Naive thymus-derived CD8-positive, alpha-beta T cell (primary cell): ENCODE measurements at regions not wholly inside any gene's neighbourhood (a gene's known extent, or its start where the extent isn't known, plus 50 kb on each side); places are given as distances from the start of the nearest gene placed in this dataset.
A peak's percentile ranks its signal among the peaks of the same experiment; 100 is the strongest.

Experiments
- ATAC-seq, 2 donors: fragments of 150-1000 bp; cut with Tn5 transposase in 1 of 2; sonication (Bioruptor Pico), chemical (Tn5 transposase) in 1 of 2; 1 replicate in 1 of 2; 2 replicates in 1 of 2; pipeline ENCODE4 v1.10.0; 2021; ENCODE audit warnings: mild to moderate bottlenecking in 2 of 2, moderate library complexity in 2 of 2
- POLR2A ChIA-PET: fragments of 350-600 bp; sonication (Branson Sonifier 250); formaldehyde crosslinking; loops from one replicate; lab custom pipeline; 2021; ENCODE audit warnings: antibody characterized with exemption; lab: Charles Lee
- DNase-seq, 10 donors: peaks; one replicate each; pipeline versions ENCODE4 v3.0.0 to v3.0.0-alpha.2; 2020 to 2022
- H3K27ac Mint-ChIP-seq, 10 donors: one replicate each; pipeline ENCODE4 v1.8.0; 2020 to 2022; ENCODE audit warnings: mild to moderate bottlenecking in 10 of 10, mixed read lengths in 10 of 10, moderate library complexity in 4 of 10, inconsistent platforms in 1 of 10
- H3K27me3 Mint-ChIP-seq, 5 donors: one replicate each; pipeline ENCODE4 v1.8.0; 2021 to 2022; ENCODE audit warnings: mixed read lengths in 5 of 5
- H3K36me3 Mint-ChIP-seq, 3 donors: one replicate each; pipeline ENCODE4 v1.8.0; 2020 to 2022; ENCODE audit warnings: mixed read lengths in 3 of 3, mild to moderate bottlenecking in 2 of 3, inconsistent platforms in 1 of 3
- H3K4me1 Mint-ChIP-seq, 4 donors: one replicate each; pipeline ENCODE4 v1.8.0; 2021 to 2022; ENCODE audit warnings: mixed read lengths in 4 of 4
- H3K4me3 Mint-ChIP-seq, 10 donors: one replicate each; pipeline ENCODE4 v1.8.0; 2020 to 2022; ENCODE audit warnings: mild to moderate bottlenecking in 10 of 10, mixed read lengths in 10 of 10, moderate library complexity in 6 of 10, inconsistent platforms in 1 of 10
- H3K9me3 Mint-ChIP-seq, 9 donors: one replicate each; pipeline ENCODE4 v1.8.0; 2020 to 2022; ENCODE audit warnings: mixed read lengths in 9 of 9, mild to moderate bottlenecking in 3 of 9, inconsistent platforms in 1 of 9, moderate library complexity in 1 of 9

DNA sequence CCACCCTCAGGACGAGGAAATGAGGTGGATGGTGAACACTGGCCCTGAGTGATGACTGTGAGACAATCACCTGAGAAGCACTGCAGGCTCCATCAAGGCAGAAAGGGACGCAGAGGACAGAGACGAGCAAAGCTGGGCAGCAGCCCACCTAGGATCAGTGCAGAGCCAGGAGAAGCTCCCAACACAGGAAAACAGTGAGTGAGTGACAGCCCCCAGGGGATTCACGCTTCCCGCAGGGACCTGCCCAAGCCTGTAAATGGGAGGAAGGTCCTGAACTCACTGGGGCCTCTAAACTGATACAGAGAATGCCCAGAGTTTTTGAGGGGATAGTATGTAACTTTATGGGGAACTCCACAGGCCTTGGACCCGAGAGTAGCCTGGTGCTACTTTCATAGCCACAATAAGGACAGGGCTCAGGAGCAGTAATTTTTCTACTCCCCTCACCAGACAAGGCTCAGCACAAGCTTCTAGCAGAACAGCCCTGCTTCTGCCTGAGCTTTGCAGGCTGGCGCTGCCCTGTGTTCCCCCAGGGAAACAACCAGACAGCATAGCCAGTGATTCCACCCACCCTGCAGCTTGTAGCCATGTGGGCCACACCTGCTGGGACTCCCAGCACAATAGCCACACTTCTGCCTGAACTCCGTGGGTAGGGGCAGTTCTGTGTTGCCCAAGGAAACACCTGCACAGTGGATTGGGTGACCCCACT is 708.4 kb downstream of the POM121L12 start:
- ATAC-seq (no peak), DNase-seq (no peak)
- H3K27me3 Mint-ChIP-seq = no peaks in the 10 kb centered on the region
- H3K27ac Mint-ChIP-seq = no peak overlapping the region
- no peaks in the 10 kb centered on the region for H3K4me1 Mint-ChIP-seq
- peaks cover 0 to 11% (median 2%) of the 10 kb centered on the region in 3 donors for H3K36me3 Mint-ChIP-seq
- peaks cover 9 to 60% (median 29%) of the 10 kb centered on the region in 9 donors for H3K9me3 Mint-ChIP-seq
- POLR2A ChIA-PET = no interaction called here
- no peak overlapping the region for H3K4me3 Mint-ChIP-seq

DNA sequence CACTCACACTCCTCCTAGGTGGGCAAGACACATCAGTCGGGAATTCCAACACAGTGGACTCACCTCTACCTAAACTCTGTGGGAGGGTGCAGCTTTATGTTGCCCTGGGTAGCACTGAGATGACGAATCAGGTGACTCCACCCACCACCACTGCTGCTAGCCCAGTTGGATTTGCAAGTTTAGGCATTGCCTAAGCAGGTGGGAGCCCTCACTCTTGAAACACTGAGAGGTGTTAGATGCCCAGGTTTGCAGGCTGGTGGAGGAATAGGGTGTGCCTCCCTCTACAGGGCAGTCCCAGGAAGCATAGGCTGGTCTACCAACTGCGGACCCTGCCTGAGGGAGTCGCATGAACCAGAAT is 708.9 kb downstream of the POM121L12 start:
- ATAC-seq = no peak
- Mint-ChIP-seq H3K27ac (no peak overlapping the region), H3K4me1 (no peaks in the 10 kb centered on the region), H3K27me3 (no peaks in the 10 kb centered on the region), H3K9me3 (peaks cover 9 to 56% (median 33%) of the 10 kb centered on the region in 9 donors), H3K36me3 (peaks cover 0 to 8% (median 2%) of the 10 kb centered on the region in 3 donors), H3K4me3 (no peak overlapping the region)
- POLR2A ChIA-PET = no interaction called here
- DNase-seq = no peak

DNA sequence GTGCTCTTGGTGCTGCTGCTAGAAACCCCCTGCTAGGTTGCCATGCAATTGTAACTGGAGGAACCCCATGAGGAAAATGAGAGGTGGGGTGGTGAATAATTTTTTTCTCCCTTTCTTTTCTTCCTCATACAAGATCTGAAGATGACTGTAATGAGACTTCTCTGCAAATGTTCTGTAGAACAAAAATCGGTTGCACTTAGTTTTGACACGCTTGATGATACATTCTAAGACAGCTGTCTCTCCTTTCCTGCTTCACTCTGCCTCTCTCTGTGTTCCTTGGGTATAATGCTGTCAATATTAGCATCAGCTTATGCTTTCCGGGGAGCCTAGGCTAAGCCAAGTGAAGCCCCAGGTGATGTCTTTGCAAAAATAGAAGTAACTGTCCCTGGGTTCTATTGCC is 721.5 kb downstream of the POM121L12 start:
- peaks cover 5 to 35% (median 17%) of the 10 kb centered on the region in 9 donors for H3K9me3 Mint-ChIP-seq

DNA sequence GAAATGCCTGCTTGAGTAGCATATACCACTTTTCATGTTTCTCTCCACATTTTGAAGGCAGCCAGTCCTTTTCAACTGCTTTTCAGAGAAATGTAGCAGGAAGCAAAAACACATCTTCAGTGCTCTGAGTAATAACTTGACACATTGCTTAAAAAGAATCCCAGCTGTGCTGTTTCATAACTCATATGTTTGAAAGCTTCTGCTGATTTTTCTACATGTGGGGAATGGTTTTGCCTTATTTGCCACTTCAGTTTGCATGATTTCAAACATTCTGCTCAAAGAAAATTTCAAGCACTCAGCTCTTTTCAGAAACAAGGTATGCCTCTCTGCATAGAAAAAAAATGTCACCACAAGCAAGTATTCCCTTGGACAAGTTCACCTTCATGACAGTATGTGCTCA is 732.8 kb downstream of the POM121L12 start:
- Mint-ChIP-seq H3K4me3 (no peak overlapping the region), H3K9me3 (peaks cover 14 to 85% (median 43%) of the 10 kb centered on the region in 9 donors), H3K4me1 (peaks cover 0 to 2% (median 0%) of the 10 kb centered on the region in 4 donors), H3K27me3 (no peaks in the 10 kb centered on the region), H3K27ac (no peak overlapping the region), H3K36me3 (peaks cover 0 to 19% (median 0%) of the 10 kb centered on the region in 3 donors)
- ATAC-seq (no peak), DNase-seq (no peak)
- POLR2A ChIA-PET = no interaction called here

More for the DNA sequence above, 721.5 kb downstream of the POM121L12 start:
- no peak overlapping the region for H3K27ac Mint-ChIP-seq
- no peak overlapping the region for H3K4me3 Mint-ChIP-seq
- no peak for ATAC-seq
- no peaks in the 10 kb centered on the region for H3K4me1 Mint-ChIP-seq
- H3K27me3 Mint-ChIP-seq = no peaks in the 10 kb centered on the region
- peaks cover 0 to 10% (median 0%) of the 10 kb centered on the region in 3 donors for H3K36me3 Mint-ChIP-seq
- POLR2A ChIA-PET = no interaction called here
- DNase-seq = no peak

DNA sequence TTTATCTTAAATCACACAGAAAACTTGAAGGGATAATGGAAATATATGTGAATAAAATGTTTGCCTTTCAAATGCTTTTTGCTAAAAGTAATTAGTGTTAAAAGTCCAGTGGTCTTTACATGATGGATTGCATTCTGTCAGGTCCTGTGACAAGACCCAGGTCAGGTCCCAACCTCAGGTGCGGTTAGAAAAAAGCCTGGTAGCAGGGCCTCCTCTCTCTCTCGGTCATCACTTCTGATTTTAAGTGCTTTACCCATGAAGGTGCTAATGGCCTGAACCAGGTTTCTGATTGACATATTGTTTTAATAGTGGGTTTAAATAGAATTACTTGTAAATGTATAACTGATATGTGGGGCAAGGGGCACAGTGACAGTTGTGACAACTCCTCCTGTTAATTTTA is 736.3 kb downstream of the POM121L12 start:
- Mint-ChIP-seq H3K4me3 (no peak overlapping the region), H3K36me3 (peaks cover 0 to 11% (median 0%) of the 10 kb centered on the region in 3 donors), H3K27me3 (no peaks in the 10 kb centered on the region), H3K9me3 (peaks cover 3 to 64% (median 27%) of the 10 kb centered on the region in 9 donors), H3K4me1 (peaks cover 0 to 2% (median 0%) of the 10 kb centered on the region in 4 donors), H3K27ac (no peak overlapping the region)
- POLR2A ChIA-PET = no interaction called here
- ATAC-seq (no peak), DNase-seq (no peak)

DNA sequence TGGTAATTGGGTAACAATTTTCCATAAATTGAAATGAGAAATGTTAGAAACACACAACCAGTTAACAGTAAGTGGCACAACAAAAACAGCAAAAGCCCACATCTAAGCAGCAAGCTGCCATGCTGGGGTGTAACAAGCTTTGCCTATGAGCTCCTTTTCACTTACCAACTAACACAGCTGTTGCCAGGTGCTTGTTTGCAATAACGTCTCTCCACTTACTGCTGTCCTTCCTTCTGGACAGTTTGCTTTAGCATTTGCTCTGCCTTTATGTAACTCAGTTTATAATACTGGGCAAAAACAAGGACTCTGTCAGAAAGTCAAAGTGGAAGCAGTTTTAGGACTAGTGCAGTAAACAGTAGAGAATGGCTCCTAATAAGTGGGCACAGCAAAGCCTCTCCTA is 740.9 kb downstream of the POM121L12 start:
- Mint-ChIP-seq H3K27me3 (no peaks in the 10 kb centered on the region), H3K36me3 (no peaks in the 10 kb centered on the region), H3K9me3 (peaks cover 4 to 31% (median 17%) of the 10 kb centered on the region in 9 donors), H3K4me3 (no peak overlapping the region), H3K4me1 (no peaks in the 10 kb centered on the region), H3K27ac (no peak overlapping the region)
- DNase-seq = no peak
- POLR2A ChIA-PET = no interaction called here
- ATAC-seq = no peak

DNA sequence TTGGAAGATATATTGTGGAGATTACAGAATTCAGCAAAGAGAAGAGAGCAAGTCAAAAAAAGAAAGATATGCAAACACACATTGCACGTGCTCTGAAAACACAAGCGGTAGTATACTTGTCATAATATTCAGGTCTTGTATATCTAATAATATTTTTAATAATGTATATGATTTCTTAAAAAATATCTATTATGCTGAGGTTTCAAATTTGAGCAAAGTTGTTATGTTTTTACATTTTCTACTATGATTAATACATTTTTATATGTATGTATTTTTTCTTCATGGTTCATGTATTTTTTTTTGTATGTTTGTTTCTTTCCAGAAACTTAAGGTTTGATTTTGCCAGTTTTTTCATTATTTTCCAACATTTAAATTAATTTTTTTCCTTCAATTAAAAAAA is 752.4 kb upstream of the VSTM2A start:
- Mint-ChIP-seq H3K4me3 (no peak overlapping the region), H3K9me3 (peaks cover 4 to 29% (median 20%) of the 10 kb centered on the region in 9 donors), H3K27ac (no peak overlapping the region), H3K36me3 (peaks cover 0 to 3% (median 0%) of the 10 kb centered on the region in 3 donors), H3K4me1 (no peaks in the 10 kb centered on the region), H3K27me3 (no peaks in the 10 kb centered on the region)
- ATAC-seq (no peak), DNase-seq (no peak)
- POLR2A ChIA-PET = no interaction called here

DNA sequence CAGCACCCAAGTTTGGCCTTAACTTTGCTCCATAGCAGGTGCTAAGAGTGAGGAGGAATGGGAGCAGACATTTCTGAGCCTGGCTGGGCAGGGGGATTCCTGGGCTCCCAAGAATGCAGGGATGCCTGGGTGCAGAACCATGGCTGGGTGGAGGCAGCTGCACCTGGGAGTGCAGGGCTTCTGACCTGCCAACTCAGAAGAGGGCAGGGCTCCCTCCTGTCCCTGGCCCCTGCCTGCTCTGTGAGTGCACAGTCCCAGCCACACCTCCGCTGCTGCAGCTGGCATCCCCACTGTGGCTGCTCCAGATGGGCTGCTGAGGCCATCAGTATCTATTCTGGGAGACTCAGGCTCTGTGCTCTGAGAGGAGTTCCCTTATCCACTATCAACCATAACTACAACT is 747.4 kb upstream of the VSTM2A start:
- Mint-ChIP-seq H3K9me3 (peaks cover 5 to 40% (median 26%) of the 10 kb centered on the region in 9 donors), H3K4me1 (no peaks in the 10 kb centered on the region), H3K27ac (no peak overlapping the region), H3K4me3 (no peak overlapping the region), H3K36me3 (peaks cover 0 to 6% (median 0%) of the 10 kb centered on the region in 3 donors), H3K27me3 (no peaks in the 10 kb centered on the region)
- DNase-seq (no peak), ATAC-seq (no peak)
- POLR2A ChIA-PET = no interaction called here

DNA sequence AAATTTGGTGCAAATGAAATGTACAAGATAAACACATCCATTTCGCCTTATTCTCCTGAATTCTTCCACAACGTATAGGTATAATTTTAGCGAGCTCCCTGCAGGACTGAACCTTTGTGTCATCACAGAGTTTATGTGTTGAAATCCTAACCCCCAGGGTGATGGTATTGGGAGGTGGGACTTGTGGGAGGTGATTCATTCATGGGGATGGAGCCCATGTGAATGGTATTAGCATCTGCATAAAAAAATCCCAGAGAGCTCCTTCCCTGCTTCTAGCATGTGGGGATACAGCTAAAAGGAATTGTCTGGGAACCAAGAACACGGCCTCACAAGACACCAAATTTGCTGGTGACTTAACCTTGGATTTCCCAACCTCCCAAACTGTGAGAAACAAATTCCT is 741.4 kb upstream of the VSTM2A start:
- DNase-seq (no peak), ATAC-seq (no peak)
- peaks cover 5 to 30% (median 17%) of the 10 kb centered on the region in 9 donors for H3K9me3 Mint-ChIP-seq
- POLR2A ChIA-PET = no interaction called here
- H3K27me3 Mint-ChIP-seq = no peaks in the 10 kb centered on the region
- H3K36me3 Mint-ChIP-seq = peaks cover 0 to under 1% (median 0%) of the 10 kb centered on the region in 3 donors
- H3K27ac Mint-ChIP-seq = no peak overlapping the region
- no peak overlapping the region for H3K4me3 Mint-ChIP-seq
- H3K4me1 Mint-ChIP-seq = no peaks in the 10 kb centered on the region

DNA sequence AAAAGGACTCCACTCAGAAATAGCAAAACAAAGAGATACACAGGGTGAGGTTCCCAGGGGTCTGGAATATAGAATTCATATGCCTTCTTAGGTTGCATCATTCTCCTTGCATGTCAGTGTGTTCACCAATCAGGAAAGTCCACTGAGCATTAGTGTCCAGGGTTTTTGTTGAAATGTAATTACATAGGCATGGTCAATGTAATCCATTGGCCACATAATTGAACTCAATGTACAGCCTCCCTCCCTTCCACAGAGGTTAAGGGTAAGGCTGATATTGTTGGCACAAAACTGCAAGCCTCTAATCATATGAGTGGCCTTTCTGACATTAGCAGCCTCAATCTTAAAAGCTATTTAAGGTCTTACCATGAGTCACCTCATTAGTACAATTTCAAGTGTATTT is 736.1 kb upstream of the VSTM2A start:
- Mint-ChIP-seq H3K27me3 (no peaks in the 10 kb centered on the region), H3K36me3 (no peaks in the 10 kb centered on the region), H3K4me1 (no peaks in the 10 kb centered on the region), H3K9me3 (peaks cover 0 to 25% (median 13%) of the 10 kb centered on the region in 9 donors), H3K27ac (no peak overlapping the region), H3K4me3 (no peak overlapping the region)
- POLR2A ChIA-PET = no interaction called here
- ATAC-seq (no peak), DNase-seq (no peak)

DNA sequence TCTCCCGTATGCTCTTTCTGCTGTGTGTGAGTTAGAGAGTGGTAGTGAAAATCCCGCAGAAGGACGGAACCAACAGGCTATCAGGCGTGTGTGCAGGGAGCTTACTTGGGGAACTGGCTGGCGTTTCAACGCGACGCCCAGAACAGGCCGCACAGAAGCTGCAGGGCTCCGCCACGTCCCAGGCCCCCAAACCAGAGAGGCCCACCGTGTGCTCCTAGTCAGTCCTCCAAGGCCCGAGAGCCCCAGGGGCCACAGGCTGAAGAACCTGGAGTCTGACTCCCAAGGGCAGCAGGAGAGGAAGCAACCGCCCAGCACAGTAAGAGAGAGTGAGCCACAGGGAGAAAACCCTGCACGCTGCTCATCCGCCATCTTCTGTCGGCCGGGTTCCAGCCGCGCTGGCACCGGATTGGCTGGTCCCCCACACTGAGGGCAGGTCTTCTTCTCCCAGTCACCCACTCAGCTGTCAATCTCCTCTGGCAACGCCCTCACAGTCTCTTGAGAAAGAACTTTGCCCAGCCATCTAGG is 730.6 kb upstream of the VSTM2A start:
- Mint-ChIP-seq H3K27ac (no peak overlapping the region), H3K36me3 (no peaks in the 10 kb centered on the region), H3K4me3 (peak overlapping the region in 3 of 10 donors; percentile 8 to 41 (median 41)), H3K9me3 (peaks cover 6 to 38% (median 20%) of the 10 kb centered on the region in 9 donors), H3K4me1 (peaks cover 0 to 1% (median 0%) of the 10 kb centered on the region in 4 donors), H3K27me3 (no peaks in the 10 kb centered on the region)
- POLR2A ChIA-PET = no interaction called here
- ATAC-seq = peak in 1 of 2 donors; percentile 70
- DNase-seq = peak in 1 of 10 donors; percentile 3

DNA sequence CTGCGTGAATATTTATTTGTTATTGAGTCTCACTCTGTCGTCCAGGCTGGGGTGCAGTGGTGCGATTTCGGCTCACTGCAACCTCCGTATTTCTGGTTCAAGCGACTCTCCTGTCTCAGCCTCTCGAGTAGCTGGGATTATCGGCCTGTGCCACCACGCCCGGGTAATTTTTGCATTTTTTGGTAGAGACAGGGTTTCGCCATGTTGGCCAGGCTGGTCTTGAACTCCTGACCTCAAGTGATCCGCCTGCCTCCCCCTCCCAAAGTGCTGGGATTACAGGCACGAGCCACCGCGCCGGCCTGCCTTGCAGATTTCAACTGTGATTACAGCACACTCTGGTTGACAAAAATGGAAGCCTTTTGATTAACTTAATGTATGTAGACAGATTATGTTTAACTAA is 730.0 kb upstream of the VSTM2A start:
- POLR2A ChIA-PET = no interaction called here
- DNase-seq = no peak
- Mint-ChIP-seq H3K4me1 (peaks cover 0 to 1% (median 0%) of the 10 kb centered on the region in 4 donors), H3K9me3 (peaks cover 4 to 40% (median 20%) of the 10 kb centered on the region in 9 donors), H3K27me3 (no peaks in the 10 kb centered on the region), H3K27ac (no peak overlapping the region), H3K36me3 (no peaks in the 10 kb centered on the region), H3K4me3 (peak overlapping the region in 1 of 10 donors; percentile 10)
- no peak for ATAC-seq

DNA sequence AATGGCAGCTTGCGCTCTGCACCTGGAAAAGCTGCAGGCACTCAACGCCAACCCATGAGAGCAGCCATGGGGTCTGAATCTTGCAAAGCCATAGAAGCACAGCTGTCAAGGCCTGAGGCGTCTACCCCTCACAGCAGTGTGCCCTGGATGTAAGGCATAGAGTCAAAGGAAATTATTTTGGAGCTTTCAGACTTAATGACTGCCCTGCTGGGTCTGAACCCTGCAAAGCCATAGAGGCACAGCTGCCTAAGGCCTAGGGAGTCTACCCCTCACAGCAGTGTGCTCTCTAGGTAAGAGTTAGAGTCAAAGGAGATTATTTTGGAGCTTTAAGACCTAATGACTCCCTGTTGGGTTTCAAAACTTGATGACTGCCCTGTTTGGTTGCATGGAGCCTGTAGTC is 706.9 kb upstream of the VSTM2A start:
- Mint-ChIP-seq H3K27me3 (no peaks in the 10 kb centered on the region), H3K4me3 (no peak overlapping the region), H3K27ac (no peak overlapping the region), H3K36me3 (peaks cover 0 to 8% (median 0%) of the 10 kb centered on the region in 3 donors), H3K9me3 (peaks cover 0 to 56% (median 13%) of the 10 kb centered on the region in 9 donors), H3K4me1 (no peaks in the 10 kb centered on the region)
- POLR2A ChIA-PET = no interaction called here
- ATAC-seq (no peak), DNase-seq (no peak)
